Fibroblast of lung (primary cell): ENCODE measurements at regions not wholly inside any gene's neighbourhood (a gene's known extent, or its start where the extent isn't known, plus 50 kb on each side); places are given as distances from the start of the nearest gene placed in this dataset.

Experiments used
- DNase-seq, 2 donors: peaks; one replicate each; pipeline versions ENCODE4 v3.0.0 to v3.0.0-alpha.2; 2010; ENCODE audit warnings: low read depth in 2 of 2
- H2AFZ ChIP-seq: 2 replicates; pipeline ENCODE4 v1.5.1; 2012; ENCODE audit warnings: low read length, control low read depth, inconsistent platforms
- H3K27ac ChIP-seq: 2 replicates; pipeline ENCODE4 v1.5.1; 2011; ENCODE audit warnings: low read length, control low read depth; ENCODE audit not compliant: insufficient read depth
- H3K27me3 ChIP-seq: 2 replicates; pipeline ENCODE4 v1.5.1; 2011; ENCODE audit warnings: mild to moderate bottlenecking, low read length; ENCODE audit not compliant: control insufficient read depth, insufficient read depth
- H3K36me3 ChIP-seq: 2 replicates; pipeline ENCODE4 v1.5.1; 2011; ENCODE audit warnings: low read length; ENCODE audit not compliant: control insufficient read depth, insufficient read depth
- H3K4me1 ChIP-seq: 2 replicates; pipeline ENCODE4 v1.5.1; 2011; ENCODE audit warnings: low read length; ENCODE audit not compliant: control insufficient read depth, insufficient read depth; ENCODE audit errors: extremely low read depth
- H3K4me2 ChIP-seq: 2 replicates; pipeline ENCODE4 v1.5.1; 2011; ENCODE audit warnings: low read length, control low read depth; ENCODE audit not compliant: insufficient read depth; ENCODE audit errors: extremely low read depth
- H3K4me3 ChIP-seq, 4 experiments: fragments of 200-600 bp in 1 of 4; sonication (generic) in 1 of 4; replicated peaks in 1 of 4; 2 replicates each; pipeline ENCODE4 v1.5.1; 2011 to 2016; ENCODE audit warnings: low read length in 4 of 4, low read depth in 3 of 4, mild to moderate bottlenecking in 3 of 4, control low read depth in 2 of 4, inconsistent platforms in 1 of 4, mixed read lengths in 1 of 4; ENCODE audit not compliant: insufficient read depth in 1 of 4; ENCODE audit errors: control extremely low read depth in 1 of 4
- H3K79me2 ChIP-seq: 2 replicates; pipeline ENCODE4 v1.5.1; 2012; ENCODE audit warnings: mild to moderate bottlenecking, low read length, inconsistent platforms; ENCODE audit not compliant: control insufficient read depth, insufficient read depth
- H3K9ac ChIP-seq: 2 replicates; pipeline ENCODE4 v1.5.1; 2011; ENCODE audit warnings: mild to moderate bottlenecking, low read length, control low read depth; ENCODE audit not compliant: insufficient read depth
- H3K9me3 ChIP-seq: 2 replicates; pipeline ENCODE4 v1.5.1; 2012; ENCODE audit warnings: low read depth, low read length; ENCODE audit not compliant: control insufficient read depth, insufficient read depth
- H4K20me1 ChIP-seq: 2 replicates; pipeline ENCODE4 v1.5.1; 2011; ENCODE audit warnings: low read length; ENCODE audit not compliant: control insufficient read depth, insufficient read depth; ENCODE audit errors: extremely low read depth
- EZH2 ChIP-seq: IDR thresholded peaks from 2 replicates; pipeline ENCODE4 v1.5.1; 2012; ENCODE audit warnings: low read length, control low read depth, mild to moderate bottlenecking; ENCODE audit errors: missing control alignments
- TF ChIP-seq, protein P1 (sequence below), 2 donors: IDR thresholded peaks in 1 of 2; conservative IDR thresholded peaks in 1 of 2; 1 replicate in 1 of 2; 2 replicates in 1 of 2; pipeline ENCODE4 v1.5.1; 2011 to 2012; ENCODE audit warnings: low read length in 2 of 2, control low read depth in 1 of 2, inconsistent platforms in 1 of 2, low read depth in 1 of 2, mild to moderate bottlenecking in 1 of 2

DNA sequence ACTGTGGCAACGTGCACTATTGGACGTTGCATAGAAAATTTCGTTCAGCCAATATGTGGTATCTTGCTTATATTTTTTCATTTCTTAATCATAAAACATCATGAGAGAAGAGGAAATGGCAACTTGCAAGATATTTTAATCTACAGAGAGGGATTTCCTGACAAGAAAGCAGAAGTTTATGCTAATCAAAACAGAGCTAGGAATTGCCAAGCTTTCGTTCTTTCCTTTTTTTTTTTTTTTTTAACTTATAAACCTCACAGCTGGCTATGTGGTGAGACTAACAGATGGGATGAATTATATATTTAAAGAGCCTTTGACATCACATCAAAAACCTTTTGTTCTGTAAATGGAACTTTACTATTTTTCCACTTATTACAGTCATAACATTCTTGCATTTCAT, 1136.9 kb upstream of the TMEFF2 start:
- TF ChIP-seq, protein P1, sequence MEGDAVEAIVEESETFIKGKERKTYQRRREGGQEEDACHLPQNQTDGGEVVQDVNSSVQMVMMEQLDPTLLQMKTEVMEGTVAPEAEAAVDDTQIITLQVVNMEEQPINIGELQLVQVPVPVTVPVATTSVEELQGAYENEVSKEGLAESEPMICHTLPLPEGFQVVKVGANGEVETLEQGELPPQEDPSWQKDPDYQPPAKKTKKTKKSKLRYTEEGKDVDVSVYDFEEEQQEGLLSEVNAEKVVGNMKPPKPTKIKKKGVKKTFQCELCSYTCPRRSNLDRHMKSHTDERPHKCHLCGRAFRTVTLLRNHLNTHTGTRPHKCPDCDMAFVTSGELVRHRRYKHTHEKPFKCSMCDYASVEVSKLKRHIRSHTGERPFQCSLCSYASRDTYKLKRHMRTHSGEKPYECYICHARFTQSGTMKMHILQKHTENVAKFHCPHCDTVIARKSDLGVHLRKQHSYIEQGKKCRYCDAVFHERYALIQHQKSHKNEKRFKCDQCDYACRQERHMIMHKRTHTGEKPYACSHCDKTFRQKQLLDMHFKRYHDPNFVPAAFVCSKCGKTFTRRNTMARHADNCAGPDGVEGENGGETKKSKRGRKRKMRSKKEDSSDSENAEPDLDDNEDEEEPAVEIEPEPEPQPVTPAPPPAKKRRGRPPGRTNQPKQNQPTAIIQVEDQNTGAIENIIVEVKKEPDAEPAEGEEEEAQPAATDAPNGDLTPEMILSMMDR (conservative IDR thresholded peaks at IDR 0.05 in 1 of 2, IDR thresholded peaks at IDR 0.05 in 1 of 2; ENCODE audit: low read depth in 1 of 2, low read length in 2 of 2): no peak
- TF ChIP-seq EZH2: no peak
- Histone ChIP-seq H3K4me1 (no peaks in the 10 kb centered on the region), H3K4me2 (no peak overlapping the region), H4K20me1 (no peaks in the 10 kb centered on the region), H3K27me3 (no peaks in the 10 kb centered on the region), H3K4me3 (no peak overlapping the region), H3K79me2 (no peaks in the 10 kb centered on the region), H3K9ac (no peak overlapping the region), H3K27ac (no peak overlapping the region), H3K9me3 (no peaks in the 10 kb centered on the region), H3K36me3 (no peaks in the 10 kb centered on the region), H2AFZ (no peak overlapping the region)
- DNase-seq: peak in 1 of 2 donors; percentile 14

DNA sequence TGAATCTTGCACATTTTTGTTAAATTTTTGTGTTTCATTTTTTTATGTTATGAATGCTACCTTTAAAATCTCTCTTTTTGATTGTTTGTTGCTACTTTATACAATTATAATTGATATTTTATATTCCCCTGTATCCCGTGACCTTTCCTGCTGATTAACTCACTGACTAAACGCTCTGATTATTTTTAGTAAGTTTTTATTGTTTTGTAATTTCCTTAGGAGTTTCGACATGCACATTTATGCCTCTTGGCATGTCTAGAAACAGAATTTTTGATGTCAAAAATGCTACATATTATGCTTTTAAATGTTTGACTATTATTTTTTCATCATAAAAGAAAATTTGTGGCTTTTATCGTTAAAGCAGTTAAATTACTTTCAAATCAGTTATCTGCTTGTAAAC, 1131.6 kb upstream of the TMEFF2 start:
- Histone ChIP-seq H2AFZ (no peak overlapping the region), H3K9ac (no peak overlapping the region), H3K4me2 (no peak overlapping the region), H3K27ac (no peak overlapping the region), H3K4me3 (no peak overlapping the region), H3K9me3 (no peaks in the 10 kb centered on the region), H3K27me3 (no peaks in the 10 kb centered on the region), H3K4me1 (no peaks in the 10 kb centered on the region), H4K20me1 (no peaks in the 10 kb centered on the region), H3K36me3 (no peaks in the 10 kb centered on the region), H3K79me2 (no peaks in the 10 kb centered on the region)
- DNase-seq: no peak
- TF ChIP-seq EZH2: no peak
- TF ChIP-seq, protein P1 (conservative IDR thresholded peaks at IDR 0.05 in 1 of 2, IDR thresholded peaks at IDR 0.05 in 1 of 2; ENCODE audit: low read depth in 1 of 2, low read length in 2 of 2): no peak

DNA sequence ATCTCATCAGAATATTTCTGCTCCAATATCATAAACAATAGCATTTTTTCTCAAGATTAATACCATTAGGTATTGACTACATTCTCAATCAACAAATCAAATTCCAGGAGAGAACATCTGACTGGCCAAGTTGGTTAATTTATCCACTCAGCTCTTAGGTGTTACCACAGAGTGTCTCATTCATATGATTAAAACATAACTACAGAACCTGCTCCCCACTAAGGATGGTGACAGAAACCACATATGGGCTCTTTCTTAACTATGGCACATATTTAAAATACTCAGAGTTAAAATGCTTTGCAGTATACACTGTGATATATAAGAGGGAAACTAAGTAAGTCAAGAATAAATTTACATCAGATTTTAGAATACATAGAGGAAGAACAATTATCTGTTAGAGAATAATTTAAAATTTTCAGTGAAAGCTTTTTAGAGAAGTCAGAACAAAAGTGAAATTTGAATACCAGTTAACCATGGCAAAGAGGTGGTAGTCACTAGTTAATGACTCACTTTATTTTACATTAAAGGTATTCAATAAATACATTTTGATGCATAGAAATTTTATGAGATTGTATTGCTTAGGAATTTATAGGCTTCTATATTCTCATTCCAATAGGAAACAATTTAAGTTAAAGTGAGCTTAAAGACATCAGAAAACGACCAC, 1120.8 kb upstream of the TMEFF2 start:
- H3K9me3 ChIP-seq: no peaks in the 10 kb centered on the region
- no peaks in the 10 kb centered on the region for H3K79me2 ChIP-seq
- no peak for DNase-seq
- no peak overlapping the region for H3K27ac ChIP-seq
- no peaks in the 10 kb centered on the region for H3K4me1 ChIP-seq
- no peak overlapping the region for H3K9ac ChIP-seq
- H4K20me1 ChIP-seq: no peaks in the 10 kb centered on the region
- no peak overlapping the region for H3K4me2 ChIP-seq
- H2AFZ ChIP-seq: no peak overlapping the region
- TF ChIP-seq, protein P1 (conservative IDR thresholded peaks at IDR 0.05 in 1 of 2, IDR thresholded peaks at IDR 0.05 in 1 of 2; ENCODE audit: low read depth in 1 of 2, low read length in 2 of 2): no peak
- TF ChIP-seq EZH2: no peak
- no peak overlapping the region for H3K4me3 ChIP-seq
- H3K27me3 ChIP-seq: no peaks in the 10 kb centered on the region
- H3K36me3 ChIP-seq: no peaks in the 10 kb centered on the region
